Keratinocyte (primary cell): ENCODE measurements at regions not wholly inside any gene's neighbourhood (a gene's known extent, or its start where the extent isn't known, plus 50 kb on each side); places are given as distances from the start of the nearest gene placed in this dataset.

Experiments used
- DNase-seq: peaks from one replicate; pipeline ENCODE4 v3.0.0-alpha.2; 2011; ENCODE audit warnings: low read depth, missing footprints, low spot score
- FAIRE-seq: peaks from 2 replicates; lab custom pipeline; 2011; peaks lifted over from hg19 to GRCh38; lab: Jason Lieb, UNC
- H2AFZ ChIP-seq: 2 replicates; pipeline ENCODE4 v1.6.0; 2012; ENCODE audit warnings: low read length, control low read depth, inconsistent platforms; ENCODE audit not compliant: control insufficient read depth
- H3K27ac ChIP-seq: 2 replicates; pipeline ENCODE4 v1.5.1; 2011; ENCODE audit warnings: low read length; ENCODE audit not compliant: control insufficient read depth, insufficient read depth
- H3K27me3 ChIP-seq: 3 replicates; pipeline ENCODE4 v1.6.0; 2011; ENCODE audit warnings: low read length; ENCODE audit not compliant: control insufficient read depth, insufficient read depth; ENCODE audit errors: extremely low read depth
- H3K36me3 ChIP-seq, 2 experiments: 2 replicates in 1 of 2; 3 replicates in 1 of 2; pipeline ENCODE4 v1.5.1; 2011; ENCODE audit warnings: low read length in 2 of 2, mild to moderate bottlenecking in 1 of 2; ENCODE audit not compliant: control insufficient read depth in 2 of 2, insufficient read depth in 2 of 2; ENCODE audit errors: extremely low read depth in 1 of 2
- H3K4me1 ChIP-seq: 3 replicates; pipeline ENCODE4 v1.5.1; 2011; ENCODE audit warnings: low read length; ENCODE audit not compliant: control insufficient read depth, insufficient read depth; ENCODE audit errors: extremely low read depth
- H3K4me2 ChIP-seq: 3 replicates; pipeline ENCODE4 v1.6.0; 2011; ENCODE audit warnings: low read depth, low read length; ENCODE audit not compliant: control insufficient read depth, insufficient read depth; ENCODE audit errors: extremely low read depth
- H3K4me3 ChIP-seq, 3 experiments: fragments of 200-600 bp in 1 of 3; sonication (generic) in 1 of 3; 2 replicates in 2 of 3; 3 replicates in 1 of 3; pipeline ENCODE4 v1.5.1; 2011 to 2016; ENCODE audit warnings: low read length in 3 of 3, mild to moderate bottlenecking in 3 of 3, control low read depth in 2 of 3, inconsistent platforms in 1 of 3, low read depth in 1 of 3, mixed read lengths in 1 of 3, mixed run types in 1 of 3, moderate library complexity in 1 of 3; ENCODE audit not compliant: control insufficient read depth in 2 of 3, insufficient read depth in 2 of 3; ENCODE audit errors: extremely low read depth in 1 of 3
- H3K79me2 ChIP-seq: 2 replicates; pipeline ENCODE4 v1.6.0; 2012; ENCODE audit warnings: low read length; ENCODE audit not compliant: control insufficient read depth, insufficient read depth
- H3K9ac ChIP-seq: 3 replicates; pipeline ENCODE4 v1.6.0; 2011; ENCODE audit warnings: low read length; ENCODE audit not compliant: control insufficient read depth, insufficient read depth; ENCODE audit errors: extremely low read depth
- H3K9me1 ChIP-seq: 3 replicates; pipeline ENCODE4 v1.6.0; 2011; ENCODE audit warnings: low read length; ENCODE audit not compliant: control insufficient read depth, insufficient read depth; ENCODE audit errors: extremely low read depth
- H3K9me3 ChIP-seq: 2 replicates; pipeline ENCODE4 v1.5.1; 2012; ENCODE audit warnings: low read depth, low read length; ENCODE audit not compliant: control insufficient read depth
- H4K20me1 ChIP-seq: 3 replicates; pipeline ENCODE4 v1.6.0; 2011; ENCODE audit warnings: low read length; ENCODE audit not compliant: control insufficient read depth, insufficient read depth; ENCODE audit errors: extremely low read depth
- CTCF ChIP-seq, 3 experiments: IDR thresholded peaks in 1 of 3; conservative IDR thresholded peaks in 1 of 3; optimal IDR thresholded peaks in 1 of 3; 2 replicates in 2 of 3; 3 replicates in 1 of 3; pipeline versions ENCODE3 to v1.5.1; 2011; ENCODE audit warnings: low read length in 3 of 3, mild to moderate bottlenecking in 3 of 3, moderate library complexity in 2 of 3, control low read depth in 1 of 3, inconsistent platforms in 1 of 3; ENCODE audit not compliant: insufficient read depth in 2 of 3; ENCODE audit errors: extremely low read depth in 1 of 3
- EZH2 ChIP-seq: IDR thresholded peaks from one replicate; pipeline ENCODE4 v1.6.1; 2012; ENCODE audit warnings: inconsistent platforms, mild to moderate bottlenecking, low read length, moderate library complexity
- dilution Hi-C: fragments of 300-500 bp; cut with MboI; formaldehyde crosslinking; loops from one replicate; pipeline ENCODE4 v1.7.0; 2020; ENCODE audit warnings: low sequenced_read_pairs; ENCODE audit not compliant: extremely low pct_ligation_motif_present

- no peaks in the 10 kb centered on the region for H3K79me2 ChIP-seq
- H3K27ac ChIP-seq, result no peak overlapping the region
- no peak for DNase-seq
- no peak for TF ChIP-seq EZH2
- no peak for TF ChIP-seq CTCF (optimal IDR thresholded peaks at IDR 0.05 in 1 of 3, IDR thresholded peaks at IDR 0.05 in 1 of 3, conservative IDR thresholded peaks at IDR 0.05 in 1 of 3; ENCODE audit: extremely low read depth in 1 of 3, insufficient read depth in 2 of 3, low read length in 3 of 3)
- no peaks in the 10 kb centered on the region for H3K36me3 ChIP-seq
- H3K4me1 ChIP-seq, result no peaks in the 10 kb centered on the region
- no peaks in the 10 kb centered on the region for H3K27me3 ChIP-seq
- no peaks in the 10 kb centered on the region for H3K9me3 ChIP-seq
- no peak for FAIRE-seq
- H3K9me1 ChIP-seq, result no peaks in the 10 kb centered on the region
- H3K9ac ChIP-seq, result no peak overlapping the region
- H3K4me2 ChIP-seq, result no peak overlapping the region
- no peak overlapping the region for H2AFZ ChIP-seq
- no peaks in the 10 kb centered on the region for H4K20me1 ChIP-seq
- no peak overlapping the region for H3K4me3 ChIP-seq
- dilution Hi-C loops, result no loop called here
These were observed 255.5 kb upstream of the N4BP1 start for GRCh38 chr16:48865520-48865919.

- FAIRE-seq (no peak), DNase-seq (no peak)
- TF ChIP-seq EZH2, result no peak
- peak in 1 of 3 experiments; percentile 10 for TF ChIP-seq CTCF (optimal IDR thresholded peaks at IDR 0.05 in 1 of 3, IDR thresholded peaks at IDR 0.05 in 1 of 3, conservative IDR thresholded peaks at IDR 0.05 in 1 of 3; ENCODE audit: extremely low read depth in 1 of 3, insufficient read depth in 2 of 3, low read length in 3 of 3)
- Histone ChIP-seq H3K4me1 (no peaks in the 10 kb centered on the region), H3K36me3 (no peaks in the 10 kb centered on the region), H4K20me1 (no peaks in the 10 kb centered on the region), H3K9ac (no peak overlapping the region), H3K4me2 (no peak overlapping the region), H3K27me3 (no peaks in the 10 kb centered on the region), H3K79me2 (no peaks in the 10 kb centered on the region), H3K4me3 (no peak overlapping the region), H3K27ac (no peak overlapping the region), H3K9me1 (no peaks in the 10 kb centered on the region), H2AFZ (no peak overlapping the region), H3K9me3 (no peaks in the 10 kb centered on the region)
- dilution Hi-C loops, result no loop called here
These were observed 254.1 kb upstream of the N4BP1 start for GRCh38 chr16:48864055-48864454.
